Prostate gland (tissue), 2 donors: ENCODE measurements at regions not wholly inside any gene's neighbourhood (a gene's known extent, or its start where the extent isn't known, plus 50 kb on each side); places are given as distances from the start of the nearest gene placed in this dataset.

ENCODE experiments used
- DNase-seq: peaks from one replicate; pipeline ENCODE4 v3.0.0-alpha.2; 2019; ENCODE audit warnings: low spot score
- H3K27ac ChIP-seq, 2 donors: fragments of 200-600 bp; sonication (generic); 2 replicates each; pipeline ENCODE4 v1.5.1; 2017 to 2019
- H3K27me3 ChIP-seq: fragments of 200-600 bp; sonication (generic); replicated peaks from 2 replicates; pipeline ENCODE4 v1.5.1; 2019; ENCODE audit not compliant: insufficient read depth
- H3K36me3 ChIP-seq, 2 donors: fragments of 200-600 bp; sonication (generic); 1 replicate in 1 of 2; 2 replicates in 1 of 2; pipeline versions ENCODE4 v1.5.1 to v1.8.1; 2017 to 2019
- H3K4me1 ChIP-seq: fragments of 200-600 bp; sonication (generic); replicated peaks from 2 replicates; pipeline ENCODE4 v1.5.1; 2019
- H3K4me3 ChIP-seq, 2 donors: fragments of 200-600 bp; sonication (generic); 2 replicates each; pipeline ENCODE4 v1.5.1; 2017 to 2019
- H3K9me3 ChIP-seq: fragments of 200-600 bp; sonication (generic); 2 replicates; pipeline ENCODE4 v1.5.1; 2017
- CTCF ChIP-seq, 4 experiments: fragments of 200-600 bp in 2 of 4; fragments of 450-650 bp in 2 of 4; sonication (generic) in 2 of 4; IDR thresholded peaks; 1 replicate in 3 of 4; 2 replicates in 1 of 4; pipeline ENCODE4 v1.5.1; 2016 to 2019; ENCODE audit warnings: antibody characterized with exemption in 4 of 4, mild to moderate bottlenecking in 2 of 4, moderate library complexity in 2 of 4
- POLR2A ChIP-seq: fragments of 450-650 bp; IDR thresholded peaks from one replicate; pipeline ENCODE4 v1.6.1; 2016; ENCODE audit warnings: antibody characterized with exemption, mild to moderate bottlenecking
- POLR2AphosphoS5 ChIP-seq: sonication (generic); formaldehyde crosslinking; IDR thresholded peaks from one replicate; pipeline ENCODE4 v1.6.1; 2017; ENCODE audit warnings: antibody characterized with exemption
- WGBS: methylation state at CpG from one replicate; pipeline ENCODE4 v1.1.5; 2018; 5-methylcytosine and 5-hydroxymethylcytosine counted together
- intact Hi-C: fragments of 100-400 bp; cut with DNase I; formaldehyde crosslinking; loops from one replicate; pipeline ENCODE4 v1.14.2; 2022

- H3K4me1 ChIP-seq = no peaks in the 10 kb centered on the region
- H3K27ac ChIP-seq = no peak overlapping the region
- H3K36me3 ChIP-seq = no peaks in the 10 kb centered on the region
- DNase-seq = no peak
- H3K9me3 ChIP-seq = no peaks in the 10 kb centered on the region
- H3K27me3 ChIP-seq = no peaks in the 10 kb centered on the region
- WGBS = 76% methylated on average over 6 of the region's 6 CpGs
- TF ChIP-seq CTCF (IDR thresholded peaks at IDR 0.05) = no peak
- no peak for TF ChIP-seq POLR2AphosphoS5
- no peak for TF ChIP-seq POLR2A
- no peak overlapping the region for H3K4me3 ChIP-seq
- intact Hi-C loops = no loop called here
These were observed 251.6 kb upstream of the TNRC6C start for GRCh38 chr17:77706938-77707337.

GRCh38 chr17:77707546-77707945, 251.0 kb upstream of the TNRC6C start:
- Histone ChIP-seq H3K9me3 (no peaks in the 10 kb centered on the region), H3K4me3 (no peak overlapping the region), H3K4me1 (no peaks in the 10 kb centered on the region), H3K27ac (no peak overlapping the region), H3K27me3 (no peaks in the 10 kb centered on the region), H3K36me3 (no peaks in the 10 kb centered on the region)
- no peak for TF ChIP-seq POLR2AphosphoS5
- TF ChIP-seq CTCF (IDR thresholded peaks at IDR 0.05) = no peak
- no peak for TF ChIP-seq POLR2A
- WGBS = 85% methylated on average over 4 of the region's 4 CpGs
- intact Hi-C loops = no loop called here
- DNase-seq = no peak

GRCh38 chr17:77708049-77708448, 250.5 kb upstream of the TNRC6C start:
- DNase-seq = no peak
- TF ChIP-seq POLR2AphosphoS5 (no peak), CTCF (IDR thresholded peaks at IDR 0.05) (no peak), POLR2A (no peak)
- no peak overlapping the region for H3K27ac ChIP-seq
- no peaks in the 10 kb centered on the region for H3K36me3 ChIP-seq
- no peaks in the 10 kb centered on the region for H3K4me1 ChIP-seq
- H3K27me3 ChIP-seq = no peaks in the 10 kb centered on the region
- intact Hi-C loops = no loop called here
- 96% methylated on average over 4 of the region's 4 CpGs for WGBS
- H3K9me3 ChIP-seq = no peaks in the 10 kb centered on the region
- no peak overlapping the region for H3K4me3 ChIP-seq

- DNase-seq = no peak
- intact Hi-C loops = no loop called here
- Histone ChIP-seq H3K36me3 (no peaks in the 10 kb centered on the region), H3K27me3 (no peaks in the 10 kb centered on the region), H3K4me1 (no peaks in the 10 kb centered on the region), H3K9me3 (no peaks in the 10 kb centered on the region), H3K27ac (no peak overlapping the region), H3K4me3 (no peak overlapping the region)
- WGBS = 82% methylated on average over 8 of the region's 8 CpGs
- TF ChIP-seq POLR2A (no peak), CTCF (IDR thresholded peaks at IDR 0.05) (no peak), POLR2AphosphoS5 (no peak)
These were observed 249.6 kb upstream of the TNRC6C start for GRCh38 chr17:77708936-77709335.

GRCh38 chr17:77709594-77709993, 248.9 kb upstream of the TNRC6C start:
- intact Hi-C loops = no loop called here
- no peak overlapping the region for H3K4me3 ChIP-seq
- no peaks in the 10 kb centered on the region for H3K36me3 ChIP-seq
- H3K27me3 ChIP-seq = no peaks in the 10 kb centered on the region
- H3K27ac ChIP-seq = no peak overlapping the region
- H3K9me3 ChIP-seq = no peaks in the 10 kb centered on the region
- WGBS = 58% methylated on average over 5 of the region's 5 CpGs
- H3K4me1 ChIP-seq = no peaks in the 10 kb centered on the region
- no peak for DNase-seq
- no peak for TF ChIP-seq POLR2A
- TF ChIP-seq CTCF (IDR thresholded peaks at IDR 0.05) = no peak
- no peak for TF ChIP-seq POLR2AphosphoS5
